OCI-LY3 (cell line): ENCODE measurements at regions not wholly inside any gene's neighbourhood (a gene's known extent, or its start where the extent isn't known, plus 50 kb on each side); places are given as distances from the start of the nearest gene placed in this dataset.

Experiments
- CTCF ChIP-seq: fragments of 200-600, 300-600 bp; sonication (generic); IDR thresholded peaks from 2 replicates; pipeline ENCODE4 v1.5.1; 2014; ENCODE audit warnings: antibody characterized with exemption, low read length, low read depth
- EZH2phosphoT487 ChIP-seq: fragments of 200-600 bp; shearing (Covaris generic); IDR thresholded peaks from 2 replicates; pipeline ENCODE4 v1.6.1; 2018; ENCODE audit warnings: antibody characterized with exemption, mixed run types, low read depth

GRCh38 chr3:20376665-20377217 lies 190.7 kb upstream of the SGO1 start:
- TF ChIP-seq CTCF (no peak), EZH2phosphoT487 (no peak)
